NCI-H146 (cell line): ENCODE measurements at regions not wholly inside any gene's neighbourhood (a gene's known extent, or its start where the extent isn't known, plus 50 kb on each side); places are given as distances from the start of the nearest gene placed in this dataset.
"Not testable (repeated sequence)": the region's sequence is repeated elsewhere in the genome, so short reads cannot be mapped to it uniquely, and the experiment has no call there.

Experiments
- DNase-seq: peaks from one replicate; lab custom pipeline; 2025; lab: John Stamatoyannopoulos, UW

DNA sequence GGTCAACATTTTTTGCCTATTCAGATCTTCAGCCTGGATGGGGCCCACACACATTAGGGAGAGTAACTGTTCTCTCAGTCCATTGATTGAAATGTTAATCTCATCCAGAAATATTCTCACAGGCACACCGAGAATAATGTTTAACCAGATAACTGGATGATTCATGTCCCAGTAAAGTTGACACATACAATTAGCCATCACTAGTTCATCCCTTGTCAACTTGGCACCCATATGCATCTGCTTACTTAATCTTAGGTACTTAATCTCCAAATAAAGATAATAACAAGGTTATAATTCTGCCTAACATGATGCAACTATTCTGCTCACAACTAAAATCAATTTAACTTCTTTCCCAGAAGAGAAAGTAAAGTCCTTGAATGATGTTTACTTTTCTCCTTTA lies 502.6 kb downstream of the ADRA2A start:
- DNase-seq, result no peak

DNA sequence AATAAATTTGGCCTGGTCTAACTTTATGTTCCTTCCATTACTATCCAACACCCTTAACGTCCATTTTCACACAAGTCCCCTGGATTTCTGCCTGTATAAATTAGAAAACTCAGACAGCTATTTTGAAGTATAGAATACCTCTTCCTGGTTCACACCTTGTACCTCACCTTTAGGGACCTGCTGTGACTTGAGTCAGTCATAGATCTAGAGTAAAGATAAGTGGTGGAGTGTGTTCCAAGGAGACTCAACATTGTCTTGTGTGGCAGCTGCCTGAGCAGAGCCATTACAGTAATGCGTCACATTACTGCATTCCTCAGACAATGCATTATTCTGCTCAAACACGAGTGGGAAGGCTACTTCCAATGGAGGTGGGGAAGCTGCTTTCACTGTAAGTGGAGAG lies 513.9 kb downstream of the ADRA2A start:
- no peak for DNase-seq

DNA sequence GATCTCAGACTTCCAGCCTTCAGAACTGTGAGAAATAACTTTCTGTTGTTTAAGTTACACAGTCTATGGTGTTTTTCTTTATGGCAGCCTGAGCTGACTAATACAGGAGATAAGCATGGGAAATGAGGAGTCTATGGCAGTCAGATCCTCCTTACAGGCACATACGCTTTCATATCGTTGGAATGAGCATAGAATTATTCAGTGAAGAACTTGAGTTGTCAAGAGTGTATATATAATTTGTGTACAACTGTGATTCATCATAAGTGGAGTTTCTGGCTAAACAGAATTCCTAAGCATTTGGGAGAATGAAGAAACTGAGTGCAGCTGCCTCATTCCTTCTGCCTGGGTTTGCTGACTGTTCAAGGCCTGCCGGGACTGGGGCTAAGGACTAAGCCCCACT lies 516.7 kb downstream of the ADRA2A start:
- DNase-seq, result no peak

DNA sequence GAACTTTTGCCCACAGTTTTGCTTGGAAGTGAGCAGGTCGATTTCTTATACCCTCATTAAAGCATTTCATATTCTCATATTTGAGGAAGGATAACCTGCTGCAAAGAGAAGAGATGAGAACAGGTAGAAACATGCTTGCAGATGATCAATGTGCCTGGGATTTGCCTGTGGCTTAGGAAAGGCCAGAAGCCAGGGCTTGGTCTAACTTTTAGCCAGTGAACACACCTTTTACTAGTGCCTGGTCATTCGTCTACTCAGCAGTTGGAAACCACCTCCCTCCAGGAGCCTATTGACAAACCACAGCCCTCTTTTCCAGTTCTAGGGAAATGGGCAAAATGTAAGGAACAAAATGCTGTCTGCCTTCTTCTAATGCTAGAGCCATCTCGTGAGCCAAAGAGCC lies 518.3 kb downstream of the ADRA2A start:
- no peak for DNase-seq

DNA sequence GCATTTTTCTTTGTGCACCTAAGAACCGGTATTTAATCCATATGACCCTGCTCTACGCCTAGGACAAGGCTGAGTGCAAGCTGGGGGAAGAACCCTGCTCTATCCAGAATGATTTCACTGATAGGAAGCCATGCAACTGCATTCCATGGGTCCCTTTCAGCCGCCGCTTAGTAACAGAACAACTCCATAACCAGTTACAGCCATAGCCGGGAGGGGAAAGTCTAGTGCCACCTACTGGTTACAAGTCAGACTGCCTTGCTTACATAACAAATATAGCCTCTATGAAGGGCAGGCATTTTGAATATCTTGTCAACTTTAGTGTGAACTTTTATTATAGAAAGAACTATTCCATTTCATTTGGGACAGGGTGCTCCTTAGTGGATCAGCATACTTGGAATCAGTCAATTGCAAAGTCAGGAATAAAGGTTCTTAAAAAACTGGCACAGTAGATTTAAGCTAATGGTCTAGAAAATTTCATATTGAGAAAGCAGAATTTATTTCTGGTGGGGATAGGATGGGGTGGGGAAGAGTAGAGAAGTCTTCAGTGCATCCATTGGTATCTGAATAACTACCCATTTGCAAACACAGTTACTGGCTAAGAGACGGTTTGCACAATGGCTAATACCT lies 521.7 kb downstream of the ADRA2A start:
- peak; percentile 37 for DNase-seq

DNA sequence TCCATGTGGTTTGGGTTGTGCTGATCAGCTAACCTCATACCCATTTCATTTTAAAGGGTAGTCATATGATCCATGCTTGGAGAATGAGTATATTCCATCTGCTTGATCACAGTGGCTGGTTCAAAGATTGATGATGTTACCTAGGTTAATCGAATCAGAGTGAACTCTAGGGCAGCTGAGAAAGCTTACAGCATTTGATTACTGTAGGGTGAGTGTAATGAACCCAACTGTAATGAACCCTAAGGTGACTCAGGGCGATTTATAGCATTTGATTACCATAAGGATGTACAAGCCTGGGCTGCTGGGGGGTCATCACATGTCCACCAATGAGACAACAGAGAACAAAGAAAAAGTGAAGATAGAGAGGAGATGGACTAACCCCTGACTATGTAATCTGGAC lies 523.1 kb downstream of the ADRA2A start:
- DNase-seq, result no peak

DNA sequence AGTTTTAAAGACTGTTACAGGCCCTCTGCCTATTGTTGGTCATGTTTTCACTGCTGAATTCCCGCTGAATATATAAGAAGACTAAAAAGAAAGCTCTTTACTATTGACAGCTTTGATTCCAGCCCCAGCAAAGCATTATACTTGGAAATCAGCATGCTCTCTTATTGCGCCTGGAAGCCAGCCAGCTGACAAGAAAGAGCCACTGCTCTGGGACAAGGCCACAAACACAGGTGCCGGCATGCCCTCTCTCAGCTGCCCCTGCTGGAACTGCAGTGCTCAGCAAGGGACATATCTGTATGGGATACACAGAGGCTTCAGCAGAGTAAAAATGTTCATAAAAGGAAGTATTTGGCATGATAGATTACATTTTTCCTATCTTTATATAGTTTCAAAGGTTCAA lies 523.9 kb downstream of the ADRA2A start:
- peak; percentile 1 for DNase-seq

DNA sequence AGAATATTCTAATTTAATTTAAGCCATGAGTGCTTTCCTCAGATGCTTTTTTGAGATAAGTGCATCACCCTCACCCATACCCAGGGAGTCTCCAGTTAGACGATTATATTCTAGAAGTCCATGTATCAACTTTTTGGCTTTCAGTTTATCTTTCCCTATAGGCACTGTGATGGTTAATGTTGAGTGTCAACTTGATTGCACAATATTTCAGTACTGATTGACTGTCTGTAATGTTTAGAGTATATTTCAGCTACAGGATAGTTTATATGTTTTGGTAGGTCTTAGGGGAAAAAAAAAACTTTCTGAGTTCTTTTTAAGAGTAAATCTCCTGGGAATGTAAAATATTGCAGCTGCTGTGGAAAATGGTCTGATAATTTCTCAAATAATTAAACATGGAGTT lies 535.4 kb downstream of the ADRA2A start:
- DNase-seq, result no peak

DNA sequence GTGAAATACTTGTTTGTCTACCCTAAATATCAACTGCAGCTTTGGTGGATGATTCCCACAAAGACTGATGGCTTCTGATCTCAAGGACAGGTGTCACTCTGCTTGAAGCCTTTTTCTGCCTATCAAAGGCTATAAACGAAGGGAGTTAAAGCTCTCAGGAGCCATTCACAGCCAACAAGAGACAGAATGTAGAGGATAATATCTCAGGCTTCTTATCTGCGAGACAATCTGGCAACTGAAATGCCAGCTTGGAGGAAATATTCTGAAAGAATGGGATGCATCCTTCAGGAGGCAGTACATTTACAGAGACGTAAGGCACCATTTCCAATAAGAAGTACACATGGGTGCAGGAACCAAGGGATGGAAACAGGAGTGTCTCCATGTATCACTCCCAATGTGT lies 549.4 kb downstream of the GPAM start:
- DNase-seq, result no peak

DNA sequence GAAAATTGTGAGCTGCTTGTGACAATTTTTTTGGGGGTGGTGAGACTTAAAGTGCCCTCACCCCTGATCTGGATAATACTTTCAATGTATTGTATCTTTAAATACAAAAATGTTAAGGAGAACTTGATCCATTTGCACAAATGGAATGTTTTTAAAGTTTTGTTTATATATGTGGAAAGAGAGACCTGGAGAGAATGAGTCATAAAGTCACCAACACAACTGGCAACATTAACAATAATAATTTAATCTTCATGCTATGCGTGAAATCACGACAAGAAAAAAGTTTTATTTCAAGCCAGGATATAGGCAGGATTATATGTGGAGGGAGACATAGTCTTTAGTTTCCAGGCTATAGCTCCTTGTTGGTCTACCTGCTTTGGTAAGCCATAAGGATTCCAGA lies 537.5 kb downstream of the GPAM start:
- no peak for DNase-seq

DNA sequence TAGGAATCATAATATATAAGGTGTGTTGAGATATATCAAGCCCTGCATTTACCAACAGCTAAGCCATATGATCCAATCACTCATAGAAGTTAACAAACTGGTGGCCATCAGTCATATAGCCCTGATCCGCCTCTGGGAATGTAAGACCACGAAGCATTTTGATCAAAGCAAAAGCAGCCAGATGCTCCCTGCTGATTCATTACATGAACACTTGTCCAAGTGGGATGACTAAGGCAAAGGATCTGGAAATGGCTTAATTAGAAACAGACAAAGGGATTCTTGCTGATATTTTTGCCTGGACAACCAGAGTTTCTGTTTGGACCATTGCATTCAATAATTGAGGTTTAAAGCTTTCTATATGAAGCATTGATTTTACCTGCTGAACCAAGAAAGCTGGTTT lies 535.5 kb downstream of the GPAM start:
- DNase-seq, result no peak

DNA sequence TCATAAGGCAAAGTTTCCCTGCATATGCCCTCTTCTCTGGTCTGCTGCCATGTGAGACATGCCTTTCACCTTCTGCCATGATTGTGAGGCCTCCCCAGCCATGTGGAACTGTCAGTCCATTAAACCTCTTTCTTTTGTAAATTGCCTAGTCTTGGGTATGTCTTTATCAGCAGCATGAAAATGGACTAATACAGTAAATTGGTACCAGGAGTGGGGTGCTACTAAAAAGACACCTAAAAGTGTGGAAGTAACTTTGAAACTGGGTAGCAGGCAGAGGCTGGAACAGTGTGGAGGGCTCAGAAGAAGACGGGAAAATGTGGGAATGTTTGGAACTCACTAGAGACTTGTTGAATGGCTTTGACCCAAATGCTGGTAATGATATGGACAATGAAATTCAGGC lies 534.5 kb downstream of the GPAM start:
- not testable (repeated sequence) for DNase-seq

DNA sequence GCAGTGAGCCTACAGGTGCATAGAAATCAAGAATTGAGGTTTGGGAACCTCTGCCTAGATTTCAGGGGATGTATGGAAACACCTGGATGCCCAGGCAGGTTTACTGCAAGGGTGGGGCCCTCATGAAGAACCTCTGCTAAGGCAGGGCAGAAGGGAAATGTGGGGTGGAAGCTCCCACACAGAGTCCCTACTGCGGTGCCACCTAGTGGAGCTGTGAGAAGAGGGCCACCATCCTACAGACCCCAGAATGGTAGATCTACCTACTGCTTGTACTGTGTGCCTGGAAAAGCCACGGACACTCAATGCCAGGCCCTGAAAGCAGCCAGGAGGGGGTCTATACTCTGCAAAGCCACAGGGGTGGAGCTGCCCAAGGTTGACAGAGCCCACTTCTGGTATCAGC lies 533.5 kb downstream of the GPAM start:
- DNase-seq, result no peak

DNA sequence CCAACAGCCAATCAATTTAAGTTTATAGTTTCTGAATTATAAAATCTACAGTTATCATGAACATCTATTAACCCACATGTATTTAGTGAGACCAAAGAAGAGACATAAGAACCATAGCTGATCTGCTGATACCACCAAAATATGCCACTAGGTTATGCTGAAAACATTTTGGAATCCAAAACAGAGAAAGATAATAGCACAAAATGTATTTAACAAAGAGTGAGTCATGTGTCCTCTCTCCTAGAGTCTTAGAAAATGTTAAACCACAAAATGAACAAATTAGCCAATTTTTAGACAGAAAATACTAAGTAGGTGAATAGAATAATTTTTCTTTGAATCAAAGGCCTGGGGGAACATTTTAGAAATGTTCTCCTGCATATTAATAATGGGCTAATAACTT lies 527.5 kb downstream of the GPAM start:
- DNase-seq, result no peak

DNA sequence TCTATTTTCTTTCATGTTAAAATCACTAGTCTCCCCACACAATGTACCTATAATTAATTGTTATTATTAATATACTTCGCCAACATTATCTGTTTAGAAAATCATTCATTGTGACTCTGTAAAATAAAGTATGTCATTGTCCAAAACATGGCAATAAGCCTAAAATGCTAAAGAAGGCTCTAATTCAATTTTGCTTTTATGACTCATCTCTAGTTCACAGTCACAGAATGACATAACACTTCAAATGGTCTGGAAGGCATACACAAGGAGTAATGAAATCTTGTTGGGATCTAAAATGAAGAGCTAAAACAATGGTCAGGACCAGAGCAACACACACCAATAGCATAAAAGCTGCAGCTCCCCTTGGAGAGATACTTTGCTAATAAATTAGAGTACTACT lies 505.8 kb downstream of the GPAM start:
- DNase-seq, result no peak

DNA sequence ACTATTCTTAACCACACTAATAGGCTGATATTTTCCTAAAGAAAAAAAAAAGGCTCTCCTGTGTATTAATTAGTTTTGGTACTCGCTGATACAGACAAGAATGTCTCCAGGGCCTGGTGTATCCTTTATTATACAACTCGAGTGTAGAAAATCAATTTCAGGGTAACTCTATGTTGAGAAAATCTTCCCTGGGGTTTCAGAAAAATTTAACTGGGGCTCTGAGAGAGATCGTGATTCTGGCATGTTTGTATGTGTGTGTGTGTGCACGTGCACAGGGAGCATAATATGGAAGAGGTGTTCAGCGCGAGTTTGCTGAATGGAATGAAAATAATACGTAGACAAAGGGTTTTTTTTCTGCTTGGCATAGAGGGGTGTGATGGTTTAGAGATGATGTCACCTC lies 496.8 kb downstream of the GPAM start:
- no peak for DNase-seq

DNA sequence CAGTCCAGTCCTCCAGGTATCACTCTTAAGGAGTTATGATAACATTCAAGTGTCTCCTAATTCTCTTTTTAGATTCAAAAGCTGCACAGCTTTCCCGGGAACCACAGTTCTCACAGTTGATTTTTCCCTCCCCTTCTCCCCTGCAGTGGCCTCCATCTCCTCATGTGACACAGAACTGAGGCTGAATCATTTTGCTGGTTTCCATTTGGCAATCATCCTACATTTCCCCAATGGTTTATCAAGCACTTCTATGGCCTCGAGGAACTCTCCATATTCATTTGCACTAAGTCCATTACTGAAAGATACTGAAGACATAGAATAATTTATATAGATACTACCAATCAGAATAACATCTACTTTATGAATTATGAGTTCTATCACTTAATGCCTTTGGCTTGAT lies 484.9 kb downstream of the GPAM start:
- no peak for DNase-seq

DNA sequence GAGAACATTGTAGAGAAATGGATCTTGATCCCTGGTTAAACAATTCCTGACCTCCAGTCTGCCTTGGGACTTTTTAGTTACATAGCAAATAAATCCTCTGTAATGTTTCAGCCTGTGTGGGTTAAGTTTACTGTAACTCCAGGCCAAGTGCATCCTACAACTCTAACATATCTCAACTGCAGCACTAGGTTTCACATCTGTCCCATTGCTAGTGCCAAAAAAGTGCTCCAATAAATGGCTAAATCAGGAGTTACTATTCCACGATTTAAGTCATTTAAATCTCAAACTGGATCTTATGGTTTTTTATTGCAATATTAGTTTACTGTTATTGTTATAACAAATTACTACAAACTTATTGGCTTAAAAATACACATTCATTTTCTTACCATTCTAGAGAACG lies 479.6 kb downstream of the GPAM start:
- no peak for DNase-seq

DNA sequence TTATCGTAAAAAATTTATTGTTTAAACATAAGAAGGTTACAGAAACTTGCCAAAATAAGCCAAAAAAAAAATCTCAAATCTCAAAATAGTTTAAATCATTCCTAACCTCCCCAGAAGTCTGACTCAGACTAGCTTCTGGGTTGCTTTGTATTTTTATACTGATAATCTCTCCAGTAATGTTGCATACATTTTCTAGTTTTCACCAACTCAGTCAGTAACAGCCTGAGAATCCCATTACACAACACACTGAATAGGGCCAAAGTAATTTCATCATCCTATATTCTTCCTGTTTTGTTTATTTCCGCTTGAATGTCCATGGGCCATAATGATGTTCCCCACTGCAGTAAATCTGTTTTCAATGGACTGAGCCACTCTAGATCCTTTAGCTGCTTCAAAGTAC lies 478.5 kb downstream of the GPAM start:
- DNase-seq, result no peak

DNA sequence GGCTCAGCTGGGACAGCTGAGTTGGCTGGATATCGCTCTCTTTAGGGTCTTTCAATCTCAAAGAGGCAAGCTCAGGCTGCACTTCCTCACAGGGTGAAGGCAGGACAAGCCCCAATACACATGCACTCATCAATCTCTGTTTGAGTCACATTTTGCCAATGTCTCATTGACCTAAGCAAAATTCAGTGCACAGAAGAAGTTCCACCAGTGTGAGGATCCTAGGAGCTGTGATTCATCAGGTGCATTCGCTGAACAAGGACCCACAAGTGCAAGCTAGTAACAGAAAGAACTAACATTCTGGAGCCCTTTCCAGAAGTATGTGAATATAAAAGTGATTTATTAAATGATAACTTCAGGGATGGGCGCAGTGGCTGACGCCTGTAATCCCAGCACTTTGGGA lies 477.2 kb downstream of the GPAM start:
- no peak for DNase-seq

DNA sequence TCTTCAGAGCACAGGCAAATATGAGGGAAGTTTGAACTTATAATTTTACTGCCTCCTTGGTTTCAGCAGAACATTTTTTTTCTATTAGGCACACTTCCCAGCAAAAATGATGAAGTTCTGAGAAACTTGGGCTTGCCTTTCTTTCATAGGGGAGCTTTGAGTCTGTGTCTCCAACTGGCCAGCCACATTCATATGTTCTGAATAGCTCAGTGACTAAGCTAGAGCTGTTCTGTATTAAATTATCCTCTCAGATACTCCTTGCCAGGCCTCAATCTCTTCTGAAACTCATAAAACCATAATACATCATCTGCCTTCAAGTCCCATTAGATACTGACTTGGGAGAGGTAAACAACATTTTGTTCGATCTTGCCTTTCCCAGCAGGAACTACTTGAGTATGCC lies 476.5 kb downstream of the GPAM start:
- no peak for DNase-seq

DNA sequence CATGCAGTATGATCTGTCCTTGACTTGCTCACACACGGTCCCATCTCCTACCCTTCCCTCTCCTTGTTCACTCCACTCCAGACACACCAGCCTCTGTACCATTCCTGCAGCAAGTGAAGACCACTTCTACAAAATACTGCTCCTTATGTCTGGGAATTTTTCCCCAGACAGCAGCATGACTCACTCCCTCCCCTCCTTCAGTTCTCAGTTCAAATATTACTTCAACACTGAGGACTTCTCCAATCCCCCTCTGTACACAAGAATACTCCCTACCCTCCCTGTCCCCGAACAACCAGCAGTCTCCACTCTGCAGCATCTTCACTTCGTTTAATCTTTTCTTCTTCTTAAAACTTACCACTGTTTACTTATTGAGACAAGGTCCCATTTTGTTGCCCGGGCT lies 474.0 kb downstream of the GPAM start:
- no peak for DNase-seq

DNA sequence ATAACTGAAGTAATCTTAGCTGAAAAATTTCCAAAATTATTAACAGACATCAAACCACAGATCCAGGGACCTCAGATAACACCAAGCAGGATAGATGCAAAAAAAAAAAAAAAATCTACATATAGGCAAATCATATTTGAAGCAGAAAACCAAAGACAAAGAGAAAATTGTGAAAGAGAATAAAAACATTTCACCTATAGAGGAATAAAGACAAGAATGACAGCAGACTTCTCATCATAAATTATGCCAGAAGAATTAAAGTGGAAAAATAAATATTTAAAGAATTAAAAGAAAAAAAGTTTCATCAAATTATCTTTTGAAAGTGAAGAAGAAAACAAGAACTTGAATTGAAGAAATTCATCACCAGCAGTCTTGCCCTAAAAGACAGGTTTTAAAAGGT lies 467.5 kb downstream of the GPAM start:
- DNase-seq, result no peak

DNA sequence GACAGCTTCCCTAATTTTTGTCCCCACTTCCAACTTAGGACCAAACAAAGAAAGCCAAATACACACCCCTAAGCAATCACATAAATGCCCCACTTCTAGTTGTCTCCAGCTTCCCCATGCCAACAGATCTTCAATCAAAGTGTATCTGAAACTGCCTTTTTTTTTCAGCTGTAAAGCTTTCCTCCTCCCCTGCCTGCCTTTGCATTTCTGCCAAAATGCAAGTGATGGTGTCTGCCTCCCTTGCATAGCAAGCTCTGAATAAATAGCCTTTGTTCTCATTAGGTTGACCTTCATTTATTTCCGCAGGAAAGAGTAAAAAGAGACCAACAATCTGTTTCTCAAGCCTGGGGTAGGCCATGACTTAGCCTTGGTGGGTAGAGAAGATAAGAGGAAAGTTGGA lies 459.4 kb downstream of the GPAM start:
- no peak for DNase-seq

DNA sequence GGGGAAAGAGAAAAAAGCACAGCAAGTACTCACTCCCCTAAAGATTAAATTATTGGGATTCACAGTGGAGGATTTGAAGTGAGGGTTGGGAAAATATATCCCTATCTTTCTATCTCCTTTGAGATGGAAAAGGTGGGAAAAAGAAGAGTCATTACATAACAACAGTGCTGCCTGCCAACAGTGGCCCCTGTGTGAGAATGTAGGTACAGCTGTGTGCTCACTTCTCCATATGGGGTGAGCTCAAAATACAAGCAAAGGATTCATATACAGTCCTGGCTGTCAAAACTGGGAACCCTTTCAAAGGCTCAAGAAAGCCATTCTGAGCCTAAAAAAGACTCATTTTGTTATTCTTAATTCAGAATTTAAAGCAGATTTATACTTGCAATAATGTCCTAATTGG lies 458.5 kb downstream of the GPAM start:
- no peak for DNase-seq
